Stimulated activated naive CD8-positive, alpha-beta T cell treated with anti-CD3 and anti-CD28 coated beads, Interleukin-15, amount 100 ng/mL, for 72 hours (primary cell): ENCODE measurements at regions not wholly inside any gene's neighbourhood (a gene's known extent, or its start where the extent isn't known, plus 50 kb on each side); places are given as distances from the start of the nearest gene placed in this dataset.

Experiments used
- ATAC-seq: fragments of 150-1000 bp; cut with Tn5 transposase; 2 replicates; pipeline ENCODE4 v1.10.0; 2021; ENCODE audit warnings: mild to moderate bottlenecking, moderate library complexity
- DNase-seq, 2 donors: peaks; one replicate each; pipeline ENCODE4 v3.0.0; 2021 to 2022
- H3K27ac Mint-ChIP-seq, 2 donors: one replicate each; pipeline ENCODE4 v1.8.0; 2022; ENCODE audit warnings: mild to moderate bottlenecking in 2 of 2, mixed read lengths in 2 of 2, moderate library complexity in 2 of 2
- H3K27me3 Mint-ChIP-seq: one replicate; pipeline ENCODE4 v1.8.0; 2022; ENCODE audit warnings: mixed read lengths
- H3K4me1 Mint-ChIP-seq: one replicate; pipeline ENCODE4 v1.8.0; 2022; ENCODE audit warnings: mild to moderate bottlenecking, mixed read lengths
- H3K4me3 Mint-ChIP-seq, 2 donors: one replicate each; pipeline ENCODE4 v1.8.0; 2022; ENCODE audit warnings: mild to moderate bottlenecking in 2 of 2, mixed read lengths in 2 of 2, moderate library complexity in 1 of 2
- H3K9me3 Mint-ChIP-seq, 2 donors: one replicate each; pipeline ENCODE4 v1.8.0; 2022; ENCODE audit warnings: mixed read lengths in 2 of 2

GRCh38 chr18:71849407-71849806 is 694.7 kb downstream of the CBLN2 start:
- no peak overlapping the region for H3K27ac Mint-ChIP-seq
- peaks cover 23 to 27% of the 10 kb centered on the region in 2 donors for H3K9me3 Mint-ChIP-seq
- no peak for DNase-seq
- no peak for ATAC-seq
- H3K27me3 Mint-ChIP-seq: no peaks in the 10 kb centered on the region
- H3K4me3 Mint-ChIP-seq: no peak overlapping the region
- H3K4me1 Mint-ChIP-seq: no peaks in the 10 kb centered on the region

- ATAC-seq (no peak), DNase-seq (no peak)
- H3K4me1 Mint-ChIP-seq: no peaks in the 10 kb centered on the region
- no peak overlapping the region for H3K4me3 Mint-ChIP-seq
- H3K27ac Mint-ChIP-seq: no peak overlapping the region
- H3K27me3 Mint-ChIP-seq: no peaks in the 10 kb centered on the region
- peaks cover 23 to 27% of the 10 kb centered on the region in 2 donors for H3K9me3 Mint-ChIP-seq
These were observed 697.4 kb downstream of the CBLN2 start for GRCh38 chr18:71846716-71847115.

- no peak overlapping the region for H3K27ac Mint-ChIP-seq
- DNase-seq: no peak
- no peak for ATAC-seq
- peaks cover 15 to 19% of the 10 kb centered on the region in 2 donors for H3K9me3 Mint-ChIP-seq
- H3K4me1 Mint-ChIP-seq: no peaks in the 10 kb centered on the region
- H3K4me3 Mint-ChIP-seq: no peak overlapping the region
- no peaks in the 10 kb centered on the region for H3K27me3 Mint-ChIP-seq
These were observed 699.3 kb downstream of the CBLN2 start for GRCh38 chr18:71844814-71845213.

- Mint-ChIP-seq H3K27ac (no peak overlapping the region), H3K4me3 (no peak overlapping the region), H3K27me3 (no peaks in the 10 kb centered on the region), H3K4me1 (no peaks in the 10 kb centered on the region), H3K9me3 (peaks cover 0 to 11% of the 10 kb centered on the region in 2 donors)
- no peak for ATAC-seq
- no peak for DNase-seq
These were observed 701.5 kb downstream of the CBLN2 start for GRCh38 chr18:71842666-71843065.

GRCh38 chr18:71837547-71837946 is 706.6 kb downstream of the CBLN2 start:
- no peak overlapping the region for H3K4me3 Mint-ChIP-seq
- DNase-seq (no peak), ATAC-seq (no peak)

GRCh38 chr18:71832946-71833617 is 711.1 kb downstream of the CBLN2 start:
- ATAC-seq: no peak
- no peak overlapping the region for H3K4me3 Mint-ChIP-seq
- no peak for DNase-seq
- H3K9me3 Mint-ChIP-seq: no peaks in the 10 kb centered on the region
- H3K4me1 Mint-ChIP-seq: no peaks in the 10 kb centered on the region
- H3K27ac Mint-ChIP-seq: no peak overlapping the region
- no peaks in the 10 kb centered on the region for H3K27me3 Mint-ChIP-seq

More at GRCh38 chr18:71837547-71837946, 706.6 kb downstream of the CBLN2 start:
- H3K27me3 Mint-ChIP-seq: no peaks in the 10 kb centered on the region
- H3K9me3 Mint-ChIP-seq: no peaks in the 10 kb centered on the region
- no peaks in the 10 kb centered on the region for H3K4me1 Mint-ChIP-seq
- H3K27ac Mint-ChIP-seq: no peak overlapping the region

GRCh38 chr18:71831039-71831438 is 713.1 kb downstream of the CBLN2 start:
- Mint-ChIP-seq H3K4me1 (no peaks in the 10 kb centered on the region), H3K27ac (no peak overlapping the region), H3K9me3 (no peaks in the 10 kb centered on the region), H3K4me3 (no peak overlapping the region), H3K27me3 (no peaks in the 10 kb centered on the region)
- DNase-seq (no peak), ATAC-seq (no peak)

- H3K27ac Mint-ChIP-seq: no peak overlapping the region
- H3K9me3 Mint-ChIP-seq: no peaks in the 10 kb centered on the region
- ATAC-seq: no peak
- DNase-seq: no peak
- no peaks in the 10 kb centered on the region for H3K4me1 Mint-ChIP-seq
- no peaks in the 10 kb centered on the region for H3K27me3 Mint-ChIP-seq
- no peak overlapping the region for H3K4me3 Mint-ChIP-seq
These were observed 716.8 kb downstream of the CBLN2 start for GRCh38 chr18:71827301-71827700.

- no peak for ATAC-seq
- H3K9me3 Mint-ChIP-seq: no peaks in the 10 kb centered on the region
These were observed 728.8 kb downstream of the CBLN2 start for GRCh38 chr18:71815305-71815704.

GRCh38 chr18:71809711-71810110 is 734.4 kb downstream of the CBLN2 start:
- Mint-ChIP-seq H3K27ac (no peak overlapping the region), H3K27me3 (peaks cover 8% of the 10 kb centered on the region), H3K4me1 (no peaks in the 10 kb centered on the region), H3K4me3 (no peak overlapping the region), H3K9me3 (peaks cover 0 to 4% of the 10 kb centered on the region in 2 donors)
- ATAC-seq (no peak), DNase-seq (no peak)

More at GRCh38 chr18:71815305-71815704, 728.8 kb downstream of the CBLN2 start:
- no peak overlapping the region for H3K27ac Mint-ChIP-seq
- H3K4me3 Mint-ChIP-seq: no peak overlapping the region
- DNase-seq: no peak
- no peaks in the 10 kb centered on the region for H3K4me1 Mint-ChIP-seq
- H3K27me3 Mint-ChIP-seq: peaks cover 8% of the 10 kb centered on the region

GRCh38 chr18:71808616-71809015 is 735.5 kb downstream of the CBLN2 start:
- ATAC-seq: no peak
- Mint-ChIP-seq H3K27ac (no peak overlapping the region), H3K4me3 (no peak overlapping the region), H3K9me3 (peaks cover 0 to 4% of the 10 kb centered on the region in 2 donors), H3K27me3 (peaks cover 8% of the 10 kb centered on the region), H3K4me1 (no peaks in the 10 kb centered on the region)
- no peak for DNase-seq

- DNase-seq (no peak), ATAC-seq (no peak)
- H3K27me3 Mint-ChIP-seq: no peaks in the 10 kb centered on the region
- no peak overlapping the region for H3K4me3 Mint-ChIP-seq
- H3K4me1 Mint-ChIP-seq: no peaks in the 10 kb centered on the region
- no peak overlapping the region for H3K27ac Mint-ChIP-seq
- H3K9me3 Mint-ChIP-seq: peaks cover 0 to 4% of the 10 kb centered on the region in 2 donors
These were observed 736.6 kb downstream of the CBLN2 start for GRCh38 chr18:71807586-71807985.

GRCh38 chr18:71798986-71799673 is 745.0 kb downstream of the CBLN2 start:
- ATAC-seq: no peak
- Mint-ChIP-seq H3K4me1 (no peaks in the 10 kb centered on the region), H3K27me3 (no peaks in the 10 kb centered on the region), H3K27ac (no peak overlapping the region), H3K4me3 (no peak overlapping the region), H3K9me3 (no peaks in the 10 kb centered on the region)
- DNase-seq: no peak

- Mint-ChIP-seq H3K4me3 (no peak overlapping the region), H3K27me3 (no peaks in the 10 kb centered on the region), H3K9me3 (no peaks in the 10 kb centered on the region), H3K4me1 (no peaks in the 10 kb centered on the region), H3K27ac (no peak overlapping the region)
- ATAC-seq: no peak
- DNase-seq: no peak
These were observed 746.6 kb downstream of the CBLN2 start for GRCh38 chr18:71797554-71797953.

- DNase-seq: no peak
- Mint-ChIP-seq H3K9me3 (no peaks in the 10 kb centered on the region), H3K27me3 (no peaks in the 10 kb centered on the region), H3K4me1 (no peaks in the 10 kb centered on the region), H3K27ac (no peak overlapping the region), H3K4me3 (no peak overlapping the region)
- peak; percentile 46 for ATAC-seq
These were observed 759.4 kb downstream of the CBLN2 start for GRCh38 chr18:71784777-71785176.

- DNase-seq (no peak), ATAC-seq (no peak)
- Mint-ChIP-seq H3K4me1 (no peaks in the 10 kb centered on the region), H3K27me3 (no peaks in the 10 kb centered on the region), H3K27ac (no peak overlapping the region), H3K9me3 (peaks cover 0 to 7% of the 10 kb centered on the region in 2 donors), H3K4me3 (no peak overlapping the region)
These were observed 783.6 kb downstream of the CBLN2 start for GRCh38 chr18:71760541-71760940.
